ENCODE measurements at regions not wholly inside any gene's neighbourhood (a gene's known extent, or its start where the extent isn't known, plus 50 kb on each side); places are given as distances from the start of the nearest gene placed in this dataset.

DNA sequence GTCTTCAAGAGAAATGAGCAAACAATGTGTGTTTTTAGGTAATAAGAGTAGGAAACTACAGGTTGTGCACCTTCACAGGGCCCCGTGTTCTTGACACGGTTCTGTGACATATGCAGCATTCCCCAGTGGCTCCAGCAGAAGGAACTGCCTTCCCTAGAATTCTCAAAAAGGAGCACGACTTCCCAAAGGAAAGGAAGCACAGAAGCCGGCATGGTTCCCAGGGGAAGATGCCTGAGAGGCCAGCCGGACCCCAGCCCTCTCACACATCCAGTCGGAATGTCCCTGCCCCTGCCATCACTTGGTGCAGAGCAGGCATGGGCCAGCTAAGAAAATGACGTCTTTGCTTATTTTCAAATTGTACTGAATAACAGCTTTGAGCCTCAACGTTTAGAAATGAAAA is 187.3 kb upstream of the NSMCE3 start:
- H3K4me3 ChIP-seq (ENCODE audit: low read depth, low read length): no peak overlapping the region
- no peak for DNase-seq (ENCODE audit: low read depth)
- TF ChIP-seq, protein P1, sequence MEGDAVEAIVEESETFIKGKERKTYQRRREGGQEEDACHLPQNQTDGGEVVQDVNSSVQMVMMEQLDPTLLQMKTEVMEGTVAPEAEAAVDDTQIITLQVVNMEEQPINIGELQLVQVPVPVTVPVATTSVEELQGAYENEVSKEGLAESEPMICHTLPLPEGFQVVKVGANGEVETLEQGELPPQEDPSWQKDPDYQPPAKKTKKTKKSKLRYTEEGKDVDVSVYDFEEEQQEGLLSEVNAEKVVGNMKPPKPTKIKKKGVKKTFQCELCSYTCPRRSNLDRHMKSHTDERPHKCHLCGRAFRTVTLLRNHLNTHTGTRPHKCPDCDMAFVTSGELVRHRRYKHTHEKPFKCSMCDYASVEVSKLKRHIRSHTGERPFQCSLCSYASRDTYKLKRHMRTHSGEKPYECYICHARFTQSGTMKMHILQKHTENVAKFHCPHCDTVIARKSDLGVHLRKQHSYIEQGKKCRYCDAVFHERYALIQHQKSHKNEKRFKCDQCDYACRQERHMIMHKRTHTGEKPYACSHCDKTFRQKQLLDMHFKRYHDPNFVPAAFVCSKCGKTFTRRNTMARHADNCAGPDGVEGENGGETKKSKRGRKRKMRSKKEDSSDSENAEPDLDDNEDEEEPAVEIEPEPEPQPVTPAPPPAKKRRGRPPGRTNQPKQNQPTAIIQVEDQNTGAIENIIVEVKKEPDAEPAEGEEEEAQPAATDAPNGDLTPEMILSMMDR (IDR thresholded peaks at IDR 0.05; ENCODE audit: low read depth, low read length, missing control alignments): no peak

DNA sequence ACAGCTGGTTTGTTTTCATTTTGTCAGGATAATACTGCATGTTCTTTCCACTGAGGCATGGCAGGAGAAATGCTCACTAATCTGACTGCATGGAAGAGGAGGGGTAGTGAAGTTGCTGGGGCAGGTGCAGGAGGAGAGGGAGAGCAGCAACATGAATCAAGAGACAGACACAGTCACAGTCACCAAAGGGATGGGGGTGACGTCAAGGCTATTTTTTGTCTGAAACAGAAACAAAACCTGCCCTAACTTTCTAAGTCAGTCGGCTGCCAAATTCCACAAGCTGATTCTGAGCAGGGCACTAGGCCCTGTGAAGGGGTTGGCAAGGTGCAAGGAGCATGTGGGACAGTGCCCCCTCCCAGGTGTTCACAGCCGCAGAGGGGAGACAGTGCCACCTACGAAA is 186.6 kb upstream of the NSMCE3 start:
- no peak for DNase-seq (ENCODE audit: low read depth)
- no peak overlapping the region for H3K4me3 ChIP-seq (ENCODE audit: low read depth, low read length)
- TF ChIP-seq, protein P1 (IDR thresholded peaks at IDR 0.05; ENCODE audit: low read depth, low read length, missing control alignments): no peak

DNA sequence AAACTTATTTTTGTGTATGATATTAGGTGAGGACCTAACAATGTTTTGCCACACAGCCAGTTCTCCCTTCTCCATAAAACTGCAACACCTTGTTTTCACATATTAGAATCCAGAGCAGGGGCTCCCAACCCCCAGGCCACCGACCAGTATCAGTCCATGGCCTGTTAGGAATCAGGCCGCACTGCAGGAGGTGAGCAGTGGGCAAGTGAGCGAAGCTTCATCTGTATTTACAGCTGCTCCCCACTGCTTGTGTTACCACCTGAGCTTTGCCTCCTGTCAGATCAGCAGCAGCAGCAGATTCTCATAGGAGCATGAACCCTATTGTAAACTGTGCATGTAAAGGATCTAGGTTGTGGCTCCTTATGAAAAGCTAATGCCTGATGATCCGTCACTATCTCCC is 185.9 kb upstream of the NSMCE3 start:
- TF ChIP-seq, protein P1 (IDR thresholded peaks at IDR 0.05; ENCODE audit: low read depth, low read length, missing control alignments): no peak
- H3K4me3 ChIP-seq (ENCODE audit: low read depth, low read length): no peak overlapping the region
- DNase-seq (ENCODE audit: low read depth): no peak

DNA sequence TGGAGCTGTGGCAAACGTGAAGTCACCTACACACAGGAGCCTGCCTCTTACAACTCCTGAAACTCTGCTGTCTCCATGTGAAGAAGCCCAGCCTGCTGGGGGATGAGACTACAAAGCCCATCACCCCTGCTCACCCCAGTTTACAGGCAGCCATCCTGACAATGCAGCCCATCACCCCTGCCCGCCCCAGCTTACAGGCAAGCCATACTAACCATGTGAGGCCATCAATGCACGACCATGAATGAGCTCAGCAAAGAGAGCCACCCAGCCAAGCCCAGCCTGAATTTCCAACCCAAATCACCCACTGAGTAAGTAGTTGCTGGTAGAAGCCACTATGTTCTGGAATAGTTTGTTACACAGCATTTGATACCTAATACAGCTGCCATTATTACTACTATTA is 185.4 kb upstream of the NSMCE3 start:
- TF ChIP-seq, protein P1 (IDR thresholded peaks at IDR 0.05; ENCODE audit: low read depth, low read length, missing control alignments): no peak
- H3K4me3 ChIP-seq (ENCODE audit: low read depth, low read length): no peak overlapping the region
- DNase-seq (ENCODE audit: low read depth): no peak

DNA sequence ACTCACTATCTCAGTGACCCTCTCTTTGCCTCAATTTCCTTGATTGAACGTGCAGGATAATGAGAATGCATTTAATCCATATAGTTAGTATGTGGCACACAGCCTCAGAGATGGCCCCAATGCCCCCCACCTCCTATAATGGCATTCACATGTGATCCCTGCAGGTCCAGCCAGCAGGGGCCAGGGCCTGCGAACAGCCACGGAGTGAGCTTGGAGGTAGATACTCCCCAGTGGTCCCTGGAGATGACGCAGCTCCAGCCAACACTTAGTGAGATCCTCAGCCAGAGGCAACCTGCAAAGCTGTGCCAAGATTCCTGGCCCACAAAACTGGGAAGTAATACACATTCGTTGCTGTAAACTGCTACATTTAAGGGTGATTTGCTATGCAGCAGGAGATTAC is 184.9 kb upstream of the NSMCE3 start:
- no peak for DNase-seq (ENCODE audit: low read depth)
- H3K4me3 ChIP-seq (ENCODE audit: low read depth, low read length): no peak overlapping the region
- TF ChIP-seq, protein P1 (IDR thresholded peaks at IDR 0.05; ENCODE audit: low read depth, low read length, missing control alignments): no peak

DNA sequence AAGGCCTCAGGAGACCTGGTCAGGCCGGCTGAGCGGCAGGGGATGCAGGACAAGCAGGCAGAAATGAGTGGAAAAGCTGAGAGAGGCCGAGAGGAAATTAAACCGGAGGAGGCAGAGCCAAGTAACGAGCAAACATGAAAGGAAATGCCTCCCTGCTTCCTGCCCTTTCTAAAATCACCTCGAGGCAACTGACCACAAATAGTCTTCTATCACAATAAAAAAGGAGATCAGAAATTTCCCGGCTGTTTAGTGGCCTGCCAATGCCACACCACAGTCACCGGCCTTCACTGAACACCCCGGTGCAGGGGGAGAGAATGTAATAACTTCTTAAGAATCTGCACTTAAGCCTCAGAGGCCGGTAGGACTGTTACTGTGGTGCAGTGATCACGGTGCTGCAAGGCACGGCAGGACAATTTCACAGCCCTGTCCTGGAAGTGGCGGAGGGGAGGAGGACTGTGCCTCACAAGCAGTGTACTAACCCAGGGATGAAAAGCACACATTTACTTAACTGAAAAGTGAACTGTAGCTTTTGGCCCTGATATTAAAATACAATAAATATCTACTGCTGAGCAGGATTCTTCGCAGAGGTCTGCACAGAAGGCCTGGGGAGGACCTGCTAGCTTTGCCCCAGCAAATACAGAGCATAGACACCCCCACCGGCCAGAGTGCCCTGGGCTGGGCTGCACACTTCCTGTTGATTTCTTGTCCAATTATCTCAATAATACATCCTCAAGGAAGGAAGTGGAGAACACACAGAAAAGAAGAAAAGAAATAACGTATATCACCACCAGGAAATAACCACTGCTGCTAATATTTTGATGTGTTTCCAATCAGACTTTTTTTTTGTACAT is 183.5 kb upstream of the NSMCE3 start:
- DNase-seq (ENCODE audit: low read depth): no peak
- H3K4me3 ChIP-seq (ENCODE audit: low read depth, low read length): no peak overlapping the region
- TF ChIP-seq, protein P1 (IDR thresholded peaks at IDR 0.05; ENCODE audit: low read depth, low read length, missing control alignments): no peak
